GM19240 (cell line): ENCODE measurements at regions not wholly inside any gene's neighbourhood (a gene's known extent, or its start where the extent isn't known, plus 50 kb on each side); places are given as distances from the start of the nearest gene placed in this dataset.

Experiments used
- DNase-seq: peaks from one replicate; pipeline ENCODE4 v3.0.0; 2011; ENCODE audit warnings: low spot score; ENCODE audit not compliant: insufficient read length

GRCh38 chr9:108113596-108113995 lies 624.0 kb upstream of the KLF4 start:
- no peak for DNase-seq

- DNase-seq = no peak
These were observed 620.5 kb upstream of the KLF4 start for GRCh38 chr9:108109927-108110690.

- no peak for DNase-seq
These were observed 619.4 kb upstream of the KLF4 start for GRCh38 chr9:108108852-108109448.

- no peak for DNase-seq
These were observed 618.8 kb upstream of the KLF4 start for GRCh38 chr9:108108280-108108851.

- DNase-seq = no peak
These were observed 616.3 kb upstream of the KLF4 start for GRCh38 chr9:108105885-108106284.

GRCh38 chr9:108104991-108105390 lies 615.4 kb upstream of the KLF4 start:
- no peak for DNase-seq

- DNase-seq = no peak
These were observed 613.6 kb upstream of the KLF4 start for GRCh38 chr9:108103046-108103693.

GRCh38 chr9:108101410-108101809 lies 611.8 kb upstream of the KLF4 start:
- DNase-seq = no peak

GRCh38 chr9:108100571-108100970 lies 611.0 kb upstream of the KLF4 start:
- DNase-seq = no peak

GRCh38 chr9:108099854-108100253 lies 610.3 kb upstream of the KLF4 start:
- DNase-seq = no peak

GRCh38 chr9:108095496-108095895 lies 605.9 kb upstream of the KLF4 start:
- DNase-seq = no peak

- DNase-seq = no peak
These were observed 605.1 kb upstream of the KLF4 start for GRCh38 chr9:108094676-108094993.

GRCh38 chr9:108093773-108094675 lies 604.5 kb upstream of the KLF4 start:
- DNase-seq = no peak

- no peak for DNase-seq
These were observed 599.3 kb upstream of the KLF4 start for GRCh38 chr9:108088916-108089315.

- no peak for DNase-seq
These were observed 598.2 kb upstream of the KLF4 start for GRCh38 chr9:108087781-108088180.

GRCh38 chr9:108086624-108087023 lies 597.1 kb upstream of the KLF4 start:
- DNase-seq = no peak

- DNase-seq = no peak
These were observed 595.7 kb upstream of the KLF4 start for GRCh38 chr9:108085294-108085693.

- no peak for DNase-seq
These were observed 594.3 kb upstream of the KLF4 start for GRCh38 chr9:108083796-108084352.

GRCh38 chr9:108083160-108083750 lies 593.7 kb upstream of the KLF4 start:
- no peak for DNase-seq

GRCh38 chr9:108081112-108081511 lies 591.5 kb upstream of the KLF4 start:
- DNase-seq = no peak

GRCh38 chr9:108080285-108080684 lies 590.7 kb upstream of the KLF4 start:
- DNase-seq = no peak
